Activated CD4-positive, alpha-beta memory T cell treated with anti-CD3 and anti-CD28 coated beads, Interleukin-2, amount 10 ng/mL, durations not matched to agents 7 days and 5 days (primary cell): ENCODE measurements at regions not wholly inside any gene's neighbourhood (a gene's known extent, or its start where the extent isn't known, plus 50 kb on each side); places are given as distances from the start of the nearest gene placed in this dataset.
A peak's percentile ranks its signal among the peaks of the same experiment; 100 is the strongest.

Source experiments
- CTCF ChIA-PET: fragments of 350-600 bp; sonication (Branson Sonifier 250); formaldehyde crosslinking; loops from one replicate; lab custom pipeline; 2021; ENCODE audit warnings: antibody characterized with exemption, inconsistent platforms; lab: Charles Lee
- POLR2A ChIA-PET: fragments of 350-600 bp; sonication (Branson Sonifier 250); formaldehyde crosslinking; loops from one replicate; lab custom pipeline; 2021; ENCODE audit warnings: antibody characterized with exemption; lab: Charles Lee
- DNase-seq: peaks from one replicate; pipeline ENCODE4 v3.0.0-alpha.2; 2020
- H3K27ac Mint-ChIP-seq: one replicate; pipeline ENCODE4 v1.8.0; 2021; ENCODE audit warnings: mild to moderate bottlenecking, mixed read lengths
- H3K27me3 Mint-ChIP-seq: one replicate; pipeline ENCODE4 v1.8.0; 2021; ENCODE audit warnings: mixed read lengths
- H3K36me3 Mint-ChIP-seq: one replicate; pipeline ENCODE4 v1.8.0; 2021; ENCODE audit warnings: low read depth, mixed read lengths
- H3K4me1 Mint-ChIP-seq: one replicate; pipeline ENCODE4 v1.8.0; 2021; ENCODE audit warnings: mixed read lengths
- H3K4me3 Mint-ChIP-seq: one replicate; pipeline ENCODE4 v1.8.0; 2021; ENCODE audit warnings: mild to moderate bottlenecking, mixed read lengths
- H3K9me3 Mint-ChIP-seq: one replicate; pipeline ENCODE4 v1.8.0; 2021; ENCODE audit warnings: mixed read lengths

- Mint-ChIP-seq H3K36me3 (no peaks in the 10 kb centered on the region), H3K27ac (no peak overlapping the region), H3K4me1 (no peaks in the 10 kb centered on the region), H3K9me3 (no peaks in the 10 kb centered on the region), H3K27me3 (no peaks in the 10 kb centered on the region), H3K4me3 (no peak overlapping the region)
- ChIA-PET POLR2A (no interaction called here), CTCF (no interaction called here)
- no peak for DNase-seq
Observed at GRCh38 chr20:39270837-39271604, 308.9 kb downstream of the DHX35 start.

- CTCF ChIA-PET, result interaction anchor here (1.0 to 1.8 kb wide), 5 partner anchors 11 to 612 kb away, joined by 3 to 6 read pairs (median 4); no protein-coding TSS in a partner anchor
- no peaks in the 10 kb centered on the region for H3K4me1 Mint-ChIP-seq
Observed at GRCh38 chr20:39269493-39270217, 307.5 kb downstream of the DHX35 start.

GRCh38 chr20:39268981-39269461, 306.9 kb downstream of the DHX35 start:
- CTCF ChIA-PET, result interaction anchor here (1.0 to 1.8 kb wide), 5 partner anchors 12 to 613 kb away, joined by 3 to 6 read pairs (median 4); no protein-coding TSS in a partner anchor
- H3K4me1 Mint-ChIP-seq, result no peaks in the 10 kb centered on the region
- no peaks in the 10 kb centered on the region for H3K36me3 Mint-ChIP-seq
- no peaks in the 10 kb centered on the region for H3K27me3 Mint-ChIP-seq
- H3K4me3 Mint-ChIP-seq, result no peak overlapping the region
- peak; percentile 42 for DNase-seq
- H3K9me3 Mint-ChIP-seq, result no peaks in the 10 kb centered on the region
- no peak overlapping the region for H3K27ac Mint-ChIP-seq
- POLR2A ChIA-PET, result no interaction called here

More at GRCh38 chr20:39269493-39270217, 307.5 kb downstream of the DHX35 start:
- POLR2A ChIA-PET, result no interaction called here
- no peaks in the 10 kb centered on the region for H3K27me3 Mint-ChIP-seq
- H3K27ac Mint-ChIP-seq, result no peak overlapping the region
- no peak overlapping the region for H3K4me3 Mint-ChIP-seq
- no peaks in the 10 kb centered on the region for H3K9me3 Mint-ChIP-seq
- H3K36me3 Mint-ChIP-seq, result no peaks in the 10 kb centered on the region
- no peak for DNase-seq

GRCh38 chr20:39268491-39268951, 306.4 kb downstream of the DHX35 start:
- DNase-seq, result no peak
- Mint-ChIP-seq H3K36me3 (no peaks in the 10 kb centered on the region), H3K9me3 (no peaks in the 10 kb centered on the region), H3K27me3 (no peaks in the 10 kb centered on the region), H3K4me1 (no peaks in the 10 kb centered on the region), H3K27ac (no peak overlapping the region), H3K4me3 (no peak overlapping the region)
- ChIA-PET CTCF (interaction anchor here (1.3 to 1.8 kb wide), 4 partner anchors 12 to 605 kb away, joined by 3 to 6 read pairs (median 4); no protein-coding TSS in a partner anchor), POLR2A (no interaction called here)

GRCh38 chr20:39266989-39267388, 304.8 kb downstream of the DHX35 start:
- no peaks in the 10 kb centered on the region for H3K4me1 Mint-ChIP-seq
- H3K36me3 Mint-ChIP-seq, result no peaks in the 10 kb centered on the region
- DNase-seq, result no peak
- H3K27me3 Mint-ChIP-seq, result no peaks in the 10 kb centered on the region
- CTCF ChIA-PET, result interaction anchor here (1.0 to 3.8 kb wide), 4 partner anchors 9 to 893 kb away, joined by 3 to 17 read pairs (median 4); no protein-coding TSS in a partner anchor
- no peaks in the 10 kb centered on the region for H3K9me3 Mint-ChIP-seq
- POLR2A ChIA-PET, result no interaction called here
- no peak overlapping the region for H3K27ac Mint-ChIP-seq
- H3K4me3 Mint-ChIP-seq, result no peak overlapping the region

GRCh38 chr20:39264506-39265172, 302.5 kb downstream of the DHX35 start:
- Mint-ChIP-seq H3K4me1 (no peaks in the 10 kb centered on the region), H3K9me3 (no peaks in the 10 kb centered on the region), H3K4me3 (no peak overlapping the region), H3K27me3 (no peaks in the 10 kb centered on the region), H3K36me3 (no peaks in the 10 kb centered on the region), H3K27ac (no peak overlapping the region)
- POLR2A ChIA-PET, result no interaction called here
- peak; percentile 40 for DNase-seq
- CTCF ChIA-PET, result interaction anchor here (0.8 to 3.8 kb wide), 9 partner anchors 8 to 1689 kb away, joined by 3 to 17 read pairs (median 3); no protein-coding TSS in a partner anchor

GRCh38 chr20:39263076-39263475, 300.9 kb downstream of the DHX35 start:
- Mint-ChIP-seq H3K9me3 (no peaks in the 10 kb centered on the region), H3K36me3 (no peaks in the 10 kb centered on the region), H3K27ac (no peak overlapping the region), H3K27me3 (no peaks in the 10 kb centered on the region), H3K4me1 (no peaks in the 10 kb centered on the region), H3K4me3 (no peak overlapping the region)
- POLR2A ChIA-PET, result no interaction called here
- no peak for DNase-seq
- CTCF ChIA-PET, result interaction anchor here (0.6 kb wide), 1 partner anchor 357 kb away, joined by 3 read pairs; no protein-coding TSS in a partner anchor

- no peak overlapping the region for H3K27ac Mint-ChIP-seq
- H3K36me3 Mint-ChIP-seq, result no peaks in the 10 kb centered on the region
- no peaks in the 10 kb centered on the region for H3K4me1 Mint-ChIP-seq
- ChIA-PET POLR2A (no interaction called here), CTCF (no interaction called here)
- H3K9me3 Mint-ChIP-seq, result no peaks in the 10 kb centered on the region
- H3K27me3 Mint-ChIP-seq, result peaks cover 4% of the 10 kb centered on the region
- DNase-seq, result no peak
- no peak overlapping the region for H3K4me3 Mint-ChIP-seq
Observed at GRCh38 chr20:39259808-39260207, 297.7 kb downstream of the DHX35 start.

- Mint-ChIP-seq H3K27me3 (peaks cover 4% of the 10 kb centered on the region), H3K9me3 (no peaks in the 10 kb centered on the region), H3K4me3 (no peak overlapping the region), H3K27ac (no peak overlapping the region), H3K36me3 (no peaks in the 10 kb centered on the region), H3K4me1 (no peaks in the 10 kb centered on the region)
- no peak for DNase-seq
- POLR2A ChIA-PET, result no interaction called here
- CTCF ChIA-PET, result no interaction called here
Observed at GRCh38 chr20:39259010-39259803, 297.1 kb downstream of the DHX35 start.

GRCh38 chr20:39258253-39258652, 296.1 kb downstream of the DHX35 start:
- DNase-seq, result no peak
- no peak overlapping the region for H3K4me3 Mint-ChIP-seq
- no peak overlapping the region for H3K27ac Mint-ChIP-seq
- H3K36me3 Mint-ChIP-seq, result no peaks in the 10 kb centered on the region
- POLR2A ChIA-PET, result no interaction called here
- CTCF ChIA-PET, result no interaction called here
- no peaks in the 10 kb centered on the region for H3K4me1 Mint-ChIP-seq
- peaks cover 4% of the 10 kb centered on the region for H3K27me3 Mint-ChIP-seq
- no peaks in the 10 kb centered on the region for H3K9me3 Mint-ChIP-seq

GRCh38 chr20:39253051-39253755, 291.1 kb downstream of the DHX35 start:
- Mint-ChIP-seq H3K27me3 (peaks cover 4% of the 10 kb centered on the region), H3K36me3 (no peaks in the 10 kb centered on the region), H3K9me3 (no peaks in the 10 kb centered on the region), H3K4me3 (no peak overlapping the region), H3K4me1 (no peaks in the 10 kb centered on the region), H3K27ac (no peak overlapping the region)
- ChIA-PET POLR2A (no interaction called here), CTCF (no interaction called here)
- DNase-seq, result no peak

- peaks cover 4% of the 10 kb centered on the region for H3K27me3 Mint-ChIP-seq
- H3K27ac Mint-ChIP-seq, result no peak overlapping the region
- no peaks in the 10 kb centered on the region for H3K9me3 Mint-ChIP-seq
- POLR2A ChIA-PET, result no interaction called here
- no peak overlapping the region for H3K4me3 Mint-ChIP-seq
- H3K36me3 Mint-ChIP-seq, result no peaks in the 10 kb centered on the region
- H3K4me1 Mint-ChIP-seq, result no peaks in the 10 kb centered on the region
- no peak for DNase-seq
- CTCF ChIA-PET, result no interaction called here
Observed at GRCh38 chr20:39252035-39252434, 289.9 kb downstream of the DHX35 start.
